SKM-1 treated with dmso at 0.1 percent for 144 hours (cell line): ENCODE measurements at regions not wholly inside any gene's neighbourhood (a gene's known extent, or its start where the extent isn't known, plus 50 kb on each side); places are given as distances from the start of the nearest gene placed in this dataset.

Experiments used
- DNase-seq: peaks from one replicate; lab custom pipeline; 2025; ENCODE audit not compliant: unreplicated experiment; lab: John Stamatoyannopoulos, UW

DNA sequence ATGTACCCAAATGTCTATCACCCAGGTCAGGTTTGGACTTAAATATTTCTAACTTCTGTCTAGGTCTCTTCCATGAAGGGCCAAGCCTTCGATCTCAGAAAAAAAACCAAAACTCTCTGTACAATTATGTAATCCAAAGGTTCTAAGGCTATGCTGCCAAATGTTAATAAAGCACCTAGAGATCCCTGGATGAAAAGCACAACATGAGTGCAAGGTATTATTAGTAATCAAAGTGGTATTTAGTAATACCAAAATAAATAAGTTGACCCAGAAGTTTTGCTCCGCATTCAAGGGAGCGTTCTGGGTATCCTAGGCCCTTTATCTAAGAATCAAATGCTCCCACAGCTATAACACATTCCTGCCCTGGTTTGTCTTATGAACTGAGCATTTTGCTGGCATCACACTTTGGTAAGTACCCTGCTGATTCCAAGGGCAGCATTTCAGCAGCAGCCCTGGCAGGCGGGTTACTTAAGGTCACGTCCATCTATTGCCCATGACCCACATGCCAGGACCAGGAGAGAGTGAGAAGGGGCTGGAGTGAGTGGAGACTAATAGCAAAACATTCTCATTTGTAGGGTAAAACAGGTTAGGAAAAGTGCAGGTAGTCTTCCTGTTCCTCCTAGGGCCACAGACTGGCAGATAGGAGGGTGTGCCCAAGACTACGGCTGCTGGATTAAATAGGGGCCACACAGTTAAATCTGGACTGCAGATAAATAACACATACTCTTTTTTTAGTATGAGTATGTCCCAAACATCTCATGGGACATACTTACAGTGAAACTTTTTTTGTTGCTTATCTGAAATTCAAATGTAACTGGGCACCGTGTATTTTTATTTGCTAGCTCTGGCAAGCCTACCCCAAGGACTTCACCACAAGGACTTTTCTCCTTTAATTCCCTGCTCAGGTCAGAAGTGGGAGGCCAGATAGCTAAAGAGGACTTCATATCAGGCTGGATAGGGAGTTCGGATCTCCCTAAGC is 76.0 kb upstream of the SNRK start:
- no peak for DNase-seq

DNA sequence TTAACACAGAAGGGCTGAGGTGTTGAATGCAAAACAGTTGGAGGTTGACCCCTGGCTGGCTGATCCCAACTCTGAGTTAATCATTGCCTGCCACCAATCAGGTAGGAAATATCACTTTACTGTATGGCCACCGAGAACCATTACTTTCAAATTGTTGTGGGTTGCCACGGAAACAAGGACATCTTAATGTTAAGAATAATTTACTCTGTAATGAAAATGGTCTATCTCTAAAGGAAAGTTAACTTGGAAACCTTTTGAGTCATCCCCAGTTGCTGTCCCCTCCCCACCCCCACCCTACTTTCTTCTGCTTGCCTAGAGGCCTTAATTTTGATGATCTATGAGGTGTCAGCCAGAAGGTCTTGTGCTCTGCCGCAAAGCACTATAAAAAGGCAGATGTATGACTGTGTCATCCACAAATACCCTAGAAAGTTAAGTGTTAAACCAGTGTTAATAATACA is 78.7 kb upstream of the SNRK start:
- DNase-seq: no peak

DNA sequence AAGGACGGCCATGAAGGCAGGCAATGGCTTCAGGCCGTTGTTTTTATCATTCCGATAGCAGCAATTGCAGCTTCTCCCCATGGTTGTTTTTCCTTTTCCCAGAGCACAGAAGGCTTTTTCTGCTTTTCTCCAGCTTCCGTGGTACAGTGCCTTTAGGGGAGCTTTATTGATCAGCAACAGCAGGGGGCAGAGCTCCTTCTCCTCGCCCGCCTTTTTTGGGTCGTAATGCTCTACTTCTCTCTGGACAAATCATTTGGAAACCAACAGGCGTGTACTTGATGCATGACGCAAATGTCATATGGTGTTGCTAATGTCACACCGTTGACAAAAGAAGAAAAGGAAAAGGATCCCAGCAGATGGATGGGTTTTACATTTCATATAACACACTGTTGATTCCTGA is 79.7 kb upstream of the SNRK start:
- DNase-seq: no peak

DNA sequence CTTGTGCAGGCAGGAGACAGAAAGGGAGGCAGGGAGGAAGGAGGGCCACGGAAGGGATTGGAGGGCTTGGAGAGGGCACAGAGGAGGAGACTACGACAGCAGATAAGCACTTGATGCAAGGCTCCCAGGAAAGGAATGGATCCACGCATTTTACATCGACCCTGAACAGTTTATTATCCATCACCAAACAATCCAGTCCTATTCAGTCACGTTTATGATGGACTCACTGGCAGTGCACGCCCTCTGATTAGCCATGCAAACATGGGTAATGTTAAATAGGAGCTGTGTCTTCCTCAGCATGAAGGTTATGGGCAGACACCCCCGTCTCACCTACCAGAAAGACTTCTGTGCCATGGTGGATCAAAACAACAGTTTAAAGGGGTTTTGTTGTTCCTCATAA is 80.2 kb upstream of the SNRK start:
- no peak for DNase-seq

DNA sequence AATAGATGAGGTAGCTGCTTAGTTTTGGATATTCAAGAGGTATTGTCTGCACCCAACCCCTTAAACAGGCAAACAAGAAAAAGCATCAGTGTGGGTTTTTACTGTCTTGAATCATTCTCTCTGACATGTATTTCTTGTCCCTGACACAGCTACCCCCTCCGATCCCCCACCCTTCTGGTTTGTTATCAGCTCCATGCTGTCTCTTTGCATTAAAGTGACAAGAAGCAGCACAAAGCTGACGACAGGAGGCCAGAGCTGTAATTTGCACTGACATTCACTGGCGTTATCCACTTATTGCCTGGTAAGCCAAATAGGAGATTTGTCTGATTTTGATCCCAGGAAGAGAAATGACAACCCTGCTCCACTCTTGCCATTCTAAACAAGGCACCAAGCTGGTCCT is 83.3 kb upstream of the SNRK start:
- DNase-seq: no peak

DNA sequence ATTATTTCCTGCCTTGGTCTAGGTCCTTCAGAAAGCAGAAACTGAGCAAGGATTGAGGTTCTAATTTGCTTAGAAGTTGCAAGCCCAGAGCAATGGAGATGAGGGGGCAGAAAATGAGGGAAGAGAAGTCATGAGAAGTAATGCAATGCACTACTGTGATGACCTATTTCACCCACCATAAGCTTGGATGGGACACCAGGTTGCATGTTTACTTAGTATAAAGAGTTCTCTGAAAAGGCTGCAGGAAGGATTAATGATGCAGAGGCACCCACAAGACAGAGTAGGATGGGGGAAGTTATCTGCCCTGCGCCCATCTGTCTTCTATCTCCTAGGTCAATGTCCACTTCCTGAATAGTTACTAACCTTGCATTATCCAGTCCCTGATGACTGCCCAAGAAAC is 84.8 kb upstream of the SNRK start:
- no peak for DNase-seq

DNA sequence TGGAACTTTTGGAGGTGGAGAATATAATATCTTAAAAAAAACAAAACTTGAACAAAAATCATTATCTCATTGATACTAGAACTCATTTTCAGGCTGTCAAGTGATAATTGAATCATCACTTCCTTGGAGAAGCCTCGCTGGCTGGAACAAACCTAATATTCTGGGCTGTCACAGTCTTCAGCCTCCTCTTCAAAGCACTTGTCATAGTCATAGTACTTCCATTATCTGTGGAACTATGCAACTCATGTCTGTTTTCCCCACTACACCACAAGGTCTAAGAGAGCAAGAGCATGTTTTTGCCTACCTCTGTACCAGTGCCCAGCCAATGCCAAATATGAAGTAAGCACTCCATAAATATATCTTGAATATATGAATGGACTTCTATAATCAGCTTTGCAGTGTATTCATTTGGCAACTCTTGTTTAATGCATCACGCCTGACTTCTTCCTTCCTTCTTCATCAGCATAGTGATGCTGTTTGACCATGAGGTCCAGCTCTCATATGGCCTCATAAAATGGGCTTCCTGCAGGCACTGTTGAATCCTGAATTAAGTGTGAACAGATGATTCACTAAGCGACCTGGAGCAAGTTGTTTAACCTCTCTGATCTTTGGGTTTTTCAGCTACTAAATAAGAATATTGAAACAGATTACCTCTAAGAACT is 86.6 kb upstream of the SNRK start:
- no peak for DNase-seq

DNA sequence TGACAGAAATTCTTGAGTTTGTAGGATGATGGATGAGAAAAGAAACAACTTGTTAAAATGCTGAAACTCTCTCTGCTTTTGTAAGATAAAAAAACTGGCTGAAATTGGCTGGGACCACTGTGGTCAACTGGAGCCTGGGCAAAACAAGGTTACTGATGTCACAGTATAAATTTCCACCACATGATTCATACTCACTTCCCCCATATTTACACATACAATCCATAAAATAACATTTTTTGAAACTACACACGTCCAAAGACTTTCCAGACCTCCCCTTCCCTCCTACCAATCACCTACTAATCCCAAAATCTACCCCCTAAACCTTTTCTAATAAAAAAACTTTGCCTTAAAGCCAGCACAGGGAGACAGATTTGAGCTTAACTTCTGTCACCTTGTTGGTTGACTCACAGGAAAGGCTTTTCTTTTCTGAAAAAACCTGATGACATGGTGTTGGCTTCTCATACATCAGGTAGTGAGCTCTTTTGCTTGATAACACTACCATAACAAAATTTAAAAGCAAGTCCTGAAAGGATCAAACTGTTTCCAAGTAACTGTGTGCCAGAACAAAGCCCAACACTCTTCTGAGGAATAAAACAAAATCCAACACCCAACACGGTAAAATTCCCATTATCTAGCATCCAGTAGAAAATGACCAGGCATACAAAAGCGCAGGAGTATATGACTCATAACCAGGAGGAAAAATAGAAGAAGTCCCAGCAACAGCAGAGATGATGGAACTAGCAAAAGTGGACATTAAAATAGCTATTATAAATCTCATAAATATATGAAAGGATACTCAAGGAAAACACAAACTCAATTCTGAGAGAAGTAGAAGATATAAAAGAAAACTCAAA is 87.3 kb upstream of the SNRK start:
- DNase-seq: no peak

DNA sequence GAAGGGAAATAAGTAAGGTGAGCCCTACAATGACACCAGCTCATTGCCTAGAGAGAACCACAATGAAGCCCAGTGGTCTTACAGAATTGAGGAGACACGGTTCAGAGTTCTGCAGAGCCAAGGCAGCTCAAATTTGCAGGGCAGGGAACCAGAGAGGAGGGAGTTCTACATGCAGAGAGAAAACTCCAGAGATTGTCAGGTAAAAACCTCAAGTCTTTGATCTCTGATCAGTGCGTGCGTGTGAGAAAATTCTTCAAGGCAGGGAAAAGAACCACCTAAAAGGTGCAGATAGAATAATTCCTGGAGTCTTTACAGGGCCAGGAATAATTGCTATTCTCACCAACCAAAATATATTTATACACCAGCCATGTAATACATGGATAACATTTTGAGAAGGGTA is 88.0 kb upstream of the SNRK start:
- no peak for DNase-seq

DNA sequence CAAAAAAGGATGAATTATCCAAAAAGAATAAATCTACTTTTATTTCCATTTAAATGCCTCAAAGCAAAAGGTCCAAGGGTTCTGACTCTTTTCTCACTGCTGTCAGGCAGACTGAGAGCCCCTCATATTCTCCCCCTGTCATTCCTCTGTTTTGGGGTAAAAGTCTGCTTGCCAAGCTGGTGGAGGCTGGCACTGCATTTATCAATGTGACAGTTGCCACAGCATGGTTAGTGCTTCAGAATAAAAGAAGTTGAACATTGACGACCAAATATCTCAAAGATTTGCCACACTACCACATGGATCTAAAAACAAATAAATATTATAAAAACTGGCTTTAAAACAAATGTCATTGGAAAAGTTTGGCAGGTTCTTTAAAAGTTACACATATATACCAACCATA is 89.2 kb upstream of the SNRK start:
- no peak for DNase-seq

DNA sequence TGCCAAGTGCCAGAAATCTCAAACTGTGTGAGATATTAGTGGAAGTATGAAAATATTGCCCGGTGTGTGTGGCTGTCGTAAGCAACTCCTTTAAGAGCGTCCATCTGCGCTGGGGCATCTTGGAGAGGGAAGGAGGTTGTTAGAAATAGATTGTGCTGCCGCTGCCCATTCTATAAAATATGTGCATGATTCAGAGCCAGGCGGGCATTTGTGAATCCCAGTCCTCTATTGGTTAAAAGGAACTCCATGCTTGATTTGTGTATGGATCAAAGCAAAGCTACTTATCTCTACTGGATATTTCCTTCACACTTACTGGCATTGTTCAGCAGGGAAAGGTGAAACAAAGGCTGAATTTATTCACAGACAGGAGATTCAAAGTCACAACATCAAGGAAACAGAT is 89.6 kb upstream of the SNRK start:
- no peak for DNase-seq

DNA sequence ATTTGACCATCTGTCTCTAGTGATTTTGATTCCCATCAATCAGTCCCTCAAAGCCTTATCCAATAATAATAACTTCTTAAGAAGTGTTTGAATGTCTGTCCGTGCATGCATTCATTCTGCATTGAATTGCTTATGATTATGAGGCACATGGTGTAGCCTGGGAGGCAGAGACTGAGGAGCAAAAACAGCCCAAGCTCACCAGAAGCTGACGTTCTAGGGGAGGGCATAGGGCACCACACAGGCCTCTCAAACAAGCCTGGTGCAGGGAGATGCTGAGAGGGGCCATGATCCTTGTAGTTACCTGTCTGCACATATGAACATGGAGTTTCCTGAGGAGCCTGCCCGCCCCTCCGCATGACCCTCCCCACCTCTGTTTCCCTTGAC is 89.2 kb upstream of the POMGNT2 start:
- DNase-seq: no peak

DNA sequence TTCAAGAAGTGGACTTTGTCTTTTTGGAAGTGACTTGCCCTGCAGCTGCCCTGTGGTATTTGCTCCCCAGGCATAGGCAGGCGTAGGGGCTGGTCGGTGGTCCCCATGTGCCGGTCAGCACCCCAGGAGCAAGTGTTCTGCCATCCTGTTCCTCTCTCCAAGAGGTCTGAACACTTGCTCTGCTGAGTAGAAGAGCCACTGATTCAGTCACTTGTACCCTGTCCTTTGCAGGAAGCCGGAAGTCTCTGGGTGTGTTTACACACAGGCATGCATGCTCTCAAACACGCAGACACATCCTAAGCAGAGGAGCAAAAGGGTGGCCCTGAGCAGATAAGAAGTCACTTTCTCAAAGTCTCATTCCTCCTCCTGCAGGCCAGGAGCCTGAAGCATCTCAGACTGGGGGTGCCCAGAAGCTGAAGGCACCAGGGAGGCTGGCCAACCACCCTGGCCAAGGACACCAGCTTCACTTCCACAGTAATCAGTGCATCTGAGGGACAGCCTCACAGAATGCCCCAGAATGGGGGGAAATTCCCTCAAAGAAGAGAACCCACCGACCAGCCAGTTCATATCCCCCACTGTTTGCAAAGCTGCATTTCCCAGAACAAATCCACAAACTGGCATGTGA is 88.7 kb upstream of the POMGNT2 start:
- no peak for DNase-seq

DNA sequence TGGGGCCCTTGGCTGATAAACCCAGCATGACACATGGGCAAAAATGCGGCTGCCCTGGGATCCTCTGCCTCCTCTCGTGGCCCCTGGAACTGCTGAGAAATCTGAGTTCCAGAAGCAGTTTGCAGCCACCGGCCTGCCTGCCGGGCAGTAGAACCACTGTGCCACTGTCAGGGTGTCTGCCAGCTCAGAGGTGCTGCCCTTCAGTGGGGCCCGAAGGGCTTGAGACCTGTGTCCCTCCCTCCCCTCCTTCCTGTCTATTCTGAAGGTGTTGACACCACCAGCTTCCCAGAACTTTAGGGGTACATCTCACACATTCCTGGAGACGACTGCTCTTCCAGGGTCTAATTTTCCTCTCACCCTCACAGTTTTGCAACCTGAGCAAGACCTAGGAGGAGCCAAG is 88.2 kb upstream of the POMGNT2 start:
- DNase-seq: no peak

DNA sequence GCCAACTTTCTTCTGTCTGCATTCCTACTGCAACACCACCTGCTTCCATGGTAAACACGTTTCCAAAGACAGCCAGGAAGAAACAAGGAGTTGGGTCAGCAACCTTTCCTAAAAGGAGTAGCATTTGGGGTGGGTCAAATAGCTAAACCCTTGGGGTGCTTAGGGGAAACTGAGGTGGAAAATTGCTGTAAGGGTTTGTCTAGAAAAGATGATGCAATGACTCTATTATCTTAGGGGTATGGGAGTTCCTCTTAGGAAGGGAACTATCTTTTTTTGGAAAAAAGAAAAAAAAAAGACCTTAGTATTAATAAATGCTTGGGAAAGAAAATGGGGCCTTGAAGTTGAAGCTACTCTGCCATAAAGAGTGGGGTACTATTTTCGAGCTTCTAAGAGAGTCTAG is 86.1 kb upstream of the POMGNT2 start:
- DNase-seq: no peak

DNA sequence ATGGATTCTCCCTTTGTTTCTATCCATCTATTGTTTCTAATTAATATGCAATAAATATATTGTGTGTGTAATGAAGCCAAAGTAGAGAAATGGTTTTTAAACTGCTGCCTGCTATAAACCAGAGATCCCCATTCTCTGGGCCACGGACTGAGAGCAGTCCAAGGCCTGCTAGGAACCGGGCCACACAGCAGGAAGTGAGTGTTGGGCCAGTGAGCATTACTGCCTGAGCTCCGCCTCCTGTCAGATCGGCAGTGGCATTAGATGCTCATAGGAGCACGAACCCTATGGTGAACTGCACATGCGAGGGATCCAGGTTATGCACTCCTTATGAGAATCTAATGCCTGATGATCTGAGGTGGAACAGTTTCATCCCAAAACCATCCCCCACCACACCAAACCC is 85.2 kb upstream of the POMGNT2 start:
- DNase-seq: no peak

DNA sequence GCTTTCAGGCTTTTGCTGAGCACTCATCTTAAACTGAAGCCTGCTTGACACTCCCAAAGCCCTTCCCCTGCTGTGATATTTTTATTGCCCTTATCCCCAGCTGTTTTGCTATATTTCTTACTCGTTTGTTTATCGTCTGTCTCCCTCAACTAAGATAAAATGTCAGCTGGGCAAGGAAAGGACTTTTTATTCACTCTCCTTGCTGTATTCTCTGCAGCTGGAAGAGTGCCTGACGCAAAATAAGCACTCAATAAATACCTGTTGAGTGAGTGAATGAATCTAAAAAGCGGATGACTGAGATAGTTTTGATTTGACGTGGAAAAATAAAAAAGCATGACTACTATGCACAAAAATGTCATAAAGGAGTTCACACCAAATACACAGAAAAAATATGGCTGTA is 84.8 kb upstream of the POMGNT2 start:
- no peak for DNase-seq

DNA sequence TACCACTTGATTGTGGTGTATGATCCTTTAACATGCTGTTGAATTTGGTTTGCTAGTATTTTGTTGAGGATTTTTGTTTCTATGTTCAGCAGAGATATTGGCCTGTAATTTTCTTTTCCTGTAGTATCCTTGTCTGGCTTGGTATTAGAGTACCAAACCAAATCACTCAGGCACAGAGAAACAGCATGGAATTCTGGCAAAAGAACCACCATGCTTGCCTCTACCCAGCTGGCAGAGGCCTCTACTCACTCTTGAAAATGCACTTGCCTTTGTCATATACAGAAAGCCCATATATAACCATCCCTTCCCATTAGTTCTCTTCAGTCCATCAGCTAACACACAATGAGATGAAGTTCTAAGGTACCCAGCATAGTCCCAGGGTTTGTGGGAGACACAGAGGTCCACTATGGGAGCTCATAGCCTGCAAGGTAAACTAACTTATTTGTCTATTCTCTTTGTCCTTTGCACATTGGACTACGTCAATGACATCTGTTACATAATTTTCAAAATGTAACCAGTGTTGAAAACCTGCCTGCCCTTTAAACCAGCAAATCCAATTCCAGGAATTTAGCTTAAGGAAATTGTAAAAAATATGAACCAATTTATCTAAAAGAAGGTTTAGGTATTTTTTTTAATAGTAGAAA is 82.1 kb upstream of the POMGNT2 start:
- no peak for DNase-seq

DNA sequence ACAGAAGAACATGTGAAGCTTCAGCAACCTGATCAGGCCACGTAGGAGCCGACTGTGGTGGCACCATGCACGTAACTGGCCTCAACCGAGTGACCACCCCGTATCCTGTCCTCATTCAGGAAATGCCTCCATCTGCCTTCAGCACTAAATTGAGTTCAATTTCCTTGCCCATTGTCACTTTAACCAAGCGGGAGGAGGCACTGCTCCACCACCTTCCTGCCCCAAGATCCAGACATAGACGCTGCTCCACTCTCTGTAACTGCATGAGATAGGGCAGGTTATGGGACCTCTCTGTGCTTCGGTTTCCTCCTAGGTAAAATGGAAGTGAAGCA is 80.1 kb upstream of the POMGNT2 start:
- no peak for DNase-seq

DNA sequence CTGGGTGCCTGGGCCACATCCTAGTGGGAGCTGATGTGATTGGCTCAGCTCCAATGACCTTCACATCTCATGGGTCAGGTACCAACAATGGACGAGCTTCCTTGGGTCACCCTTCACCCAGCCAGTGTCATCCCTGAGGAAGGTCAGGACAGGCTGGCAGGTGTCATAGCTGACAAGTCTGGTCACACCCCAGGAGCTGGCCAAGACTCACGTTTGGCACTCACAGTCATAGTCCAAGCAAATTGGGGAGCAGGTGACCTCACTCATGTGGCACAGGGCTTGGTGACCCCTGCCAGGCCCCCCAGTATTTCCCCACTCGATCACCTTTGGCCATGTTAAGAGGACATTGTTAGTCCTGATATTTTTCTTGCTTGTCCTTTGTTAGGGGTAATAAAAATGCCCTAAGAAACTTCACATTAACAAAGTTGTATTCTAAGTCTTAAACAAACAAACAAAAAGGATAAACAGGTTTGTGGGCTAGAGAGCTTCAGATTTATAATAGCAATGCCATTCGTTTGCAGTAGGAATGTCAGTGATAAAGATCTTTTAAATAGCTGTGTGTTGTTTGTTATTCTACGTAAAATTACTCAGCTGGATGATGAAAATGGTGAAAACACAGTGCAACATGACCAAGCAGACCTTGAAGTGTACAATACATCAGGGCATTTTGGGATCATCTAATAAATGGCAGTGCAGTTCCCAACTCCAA is 79.5 kb upstream of the POMGNT2 start:
- no peak for DNase-seq
